Kidney capillary endothelial cell (primary cell): ENCODE measurements at regions not wholly inside any gene's neighbourhood (a gene's known extent, or its start where the extent isn't known, plus 50 kb on each side); places are given as distances from the start of the nearest gene placed in this dataset.

ENCODE experiments used
- DNase-seq: peaks from one replicate; pipeline ENCODE4 v3.0.0-alpha.2; 2018; ENCODE audit warnings: low spot score

DNA sequence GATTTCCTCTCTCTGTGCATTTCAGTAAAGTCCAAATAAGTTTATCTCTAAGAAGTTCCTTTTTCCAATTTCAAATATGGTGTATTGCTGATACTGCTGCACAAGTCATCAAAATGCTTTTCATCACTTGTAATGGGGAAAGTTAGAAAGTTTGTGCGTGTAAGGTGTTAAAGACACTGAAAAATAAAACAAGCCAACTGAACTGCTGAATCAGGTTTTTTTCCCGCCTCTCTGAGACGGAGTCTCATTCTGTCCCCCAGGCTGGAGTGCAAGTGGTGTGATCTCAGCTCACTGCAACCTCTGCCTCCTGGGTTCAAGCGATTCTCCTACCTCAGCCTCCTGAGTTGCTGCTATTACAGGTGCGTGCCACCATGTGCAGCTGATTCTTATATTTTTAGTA lies 400.9 kb downstream of the LRRC70 start:
- DNase-seq: no peak

DNA sequence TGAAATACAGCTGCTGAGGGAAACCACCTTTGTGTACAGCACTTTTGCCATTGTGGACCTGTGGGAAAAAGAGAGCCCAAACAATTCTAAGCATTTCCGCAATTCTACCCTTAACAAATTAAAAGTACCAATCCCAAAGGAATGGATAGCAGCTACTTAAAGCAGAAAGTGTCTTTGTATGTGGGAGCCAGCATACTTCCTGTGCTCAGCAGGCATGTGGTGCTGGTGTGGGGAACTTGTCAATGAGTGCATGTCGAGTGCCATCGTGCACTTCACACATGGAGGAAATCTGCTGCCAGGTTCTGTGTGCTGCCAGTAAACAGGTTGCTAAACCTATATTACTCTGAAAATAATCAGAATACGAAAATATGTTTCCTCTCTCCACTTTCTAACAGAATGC lies 399.0 kb downstream of the LRRC70 start:
- no peak for DNase-seq

DNA sequence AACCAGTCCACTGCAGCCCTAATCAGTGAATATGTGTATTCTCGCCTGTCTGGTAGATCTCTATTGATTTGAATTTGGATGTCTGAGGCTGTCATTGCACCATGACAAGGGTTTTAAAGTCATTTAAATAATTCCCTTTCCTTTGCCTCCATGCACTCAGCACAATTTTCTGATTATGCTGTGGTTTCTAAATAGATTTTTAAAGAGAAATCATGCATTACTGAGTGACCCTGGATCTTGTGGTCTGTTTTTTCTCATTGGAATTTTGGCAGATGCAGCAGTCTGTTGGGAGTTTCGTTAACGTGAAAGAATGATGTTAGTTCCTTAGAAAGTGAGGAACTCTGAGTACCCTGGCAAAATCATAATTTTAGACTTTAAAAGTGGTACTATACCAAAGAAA lies 396.0 kb downstream of the LRRC70 start:
- no peak for DNase-seq

DNA sequence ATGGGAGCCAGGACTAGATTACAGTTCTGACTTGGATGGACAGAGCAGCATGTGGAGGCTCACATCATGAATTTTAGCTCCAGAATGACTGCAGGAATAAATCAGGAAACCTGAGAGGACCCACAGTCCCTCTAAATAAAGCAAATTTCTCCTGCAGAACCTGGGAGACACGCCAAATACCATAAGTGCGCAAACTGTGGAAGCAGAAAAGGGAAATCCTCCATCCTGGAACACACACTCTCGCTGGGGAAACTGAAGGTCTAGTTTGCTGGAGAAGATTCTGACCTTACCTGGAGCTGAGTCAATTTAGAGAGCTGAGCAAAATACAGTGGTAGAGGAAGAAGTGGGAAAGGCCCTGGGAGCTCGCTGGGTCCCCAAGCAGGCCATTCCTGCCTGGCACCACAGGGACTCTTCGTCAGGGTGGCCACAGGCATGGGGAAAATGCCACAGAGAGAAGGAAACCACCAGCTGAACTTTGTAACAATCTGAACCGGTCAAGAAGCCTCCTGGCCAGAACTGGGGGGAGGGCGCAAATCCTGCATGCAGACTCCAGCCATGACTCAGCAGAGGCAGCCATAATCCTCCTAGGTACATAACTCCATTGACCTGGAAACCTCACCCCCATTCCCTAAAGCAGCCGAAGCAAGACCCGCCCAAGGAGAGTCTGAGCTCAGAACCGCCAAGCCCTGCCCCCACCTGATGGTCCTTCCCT lies 390.9 kb downstream of the LRRC70 start:
- DNase-seq: no peak

DNA sequence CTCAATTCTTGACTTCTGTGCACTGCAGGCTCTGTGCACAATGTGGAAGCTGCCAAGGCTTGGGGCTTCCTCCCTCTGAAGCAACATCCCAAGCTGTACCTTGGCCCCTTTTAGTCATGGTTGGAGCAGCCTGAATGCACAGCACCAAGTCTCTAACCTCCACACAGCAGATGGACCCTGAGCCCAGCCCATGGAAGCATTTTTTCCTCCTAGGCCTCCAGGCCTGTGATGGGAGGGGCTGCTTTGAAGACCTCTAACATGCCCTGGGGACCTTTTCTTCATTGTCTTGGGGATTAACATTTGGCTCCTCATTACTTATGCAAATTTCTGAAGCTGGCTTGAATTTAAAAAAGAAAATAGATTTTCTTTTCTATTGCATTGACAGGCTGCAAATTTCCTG lies 385.8 kb downstream of the LRRC70 start:
- no peak for DNase-seq

DNA sequence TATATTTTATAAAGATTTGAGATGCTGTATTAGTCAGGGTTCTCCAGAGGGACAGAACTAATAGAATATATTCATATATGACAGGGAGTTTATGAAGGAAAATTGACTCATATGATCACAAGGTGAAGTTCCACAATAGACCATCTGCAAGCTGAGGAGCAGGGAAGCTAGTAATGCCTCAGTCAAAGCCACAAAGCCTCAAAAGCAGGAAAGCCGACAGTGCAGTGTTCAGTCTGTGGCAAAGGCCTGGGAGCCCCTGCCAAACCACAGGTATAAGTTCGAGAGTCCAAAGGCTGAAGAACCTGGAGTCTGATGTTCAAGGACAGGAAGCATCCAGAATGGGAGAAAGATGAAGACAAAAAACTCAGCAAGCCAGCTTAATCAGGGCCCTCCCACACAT lies 382.2 kb downstream of the LRRC70 start:
- no peak for DNase-seq

DNA sequence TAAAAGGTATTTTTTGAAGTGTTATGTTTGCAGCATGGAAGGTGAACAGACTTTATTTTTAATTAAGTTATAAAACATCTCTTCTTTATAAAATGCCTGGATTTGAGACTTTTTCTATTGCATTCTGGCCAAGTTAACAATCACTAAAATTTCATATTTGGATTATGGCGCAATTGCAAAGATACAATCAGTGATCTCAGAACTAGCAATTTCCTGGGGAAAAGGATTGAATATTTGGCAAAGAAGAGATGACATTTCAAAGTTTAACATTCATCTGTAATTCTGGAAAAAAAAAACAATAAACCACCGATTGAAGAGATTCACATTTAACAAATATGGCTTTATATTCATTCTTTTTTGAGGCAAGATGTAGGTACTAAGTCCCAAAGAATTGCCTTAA lies 378.0 kb downstream of the LRRC70 start:
- no peak for DNase-seq

DNA sequence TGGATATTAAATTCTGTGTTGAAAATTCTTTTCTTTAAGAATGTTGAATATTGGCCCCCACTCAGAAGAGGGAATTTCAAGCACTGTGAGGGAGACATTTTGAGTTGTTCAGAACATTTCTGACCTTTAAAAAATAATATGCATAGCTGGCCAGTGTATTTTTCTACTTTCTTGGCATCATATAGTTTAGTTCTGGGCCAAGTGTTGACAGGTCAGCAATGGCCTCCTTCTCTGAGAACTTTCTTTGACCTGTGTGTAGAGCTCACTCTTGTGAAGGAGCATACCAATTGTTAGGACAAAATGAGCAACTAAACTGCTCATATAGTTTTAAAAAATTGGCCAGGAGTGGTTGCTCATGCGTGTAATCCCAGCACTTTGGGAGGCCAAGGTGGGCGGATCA lies 376.0 kb downstream of the LRRC70 start:
- DNase-seq: no peak

DNA sequence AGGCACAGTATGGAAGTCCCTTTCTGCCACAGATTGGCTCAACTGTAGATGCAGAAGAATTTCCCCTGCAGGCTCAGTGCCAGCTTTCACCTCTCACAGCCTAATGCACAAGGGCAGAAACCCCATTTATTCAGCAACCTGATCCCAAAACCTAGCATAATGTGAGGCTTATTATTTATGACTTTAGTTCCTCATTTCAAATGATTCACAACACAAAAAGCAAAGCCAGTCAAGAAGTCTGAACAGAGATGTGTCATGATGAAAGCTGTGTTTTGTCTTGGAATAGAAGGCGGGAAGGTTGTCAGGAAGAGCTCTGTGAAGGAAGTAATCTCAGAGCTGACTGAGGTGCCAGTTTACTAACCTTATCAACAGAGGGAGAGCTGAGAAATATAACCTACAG lies 369.7 kb downstream of the LRRC70 start:
- DNase-seq: no peak

DNA sequence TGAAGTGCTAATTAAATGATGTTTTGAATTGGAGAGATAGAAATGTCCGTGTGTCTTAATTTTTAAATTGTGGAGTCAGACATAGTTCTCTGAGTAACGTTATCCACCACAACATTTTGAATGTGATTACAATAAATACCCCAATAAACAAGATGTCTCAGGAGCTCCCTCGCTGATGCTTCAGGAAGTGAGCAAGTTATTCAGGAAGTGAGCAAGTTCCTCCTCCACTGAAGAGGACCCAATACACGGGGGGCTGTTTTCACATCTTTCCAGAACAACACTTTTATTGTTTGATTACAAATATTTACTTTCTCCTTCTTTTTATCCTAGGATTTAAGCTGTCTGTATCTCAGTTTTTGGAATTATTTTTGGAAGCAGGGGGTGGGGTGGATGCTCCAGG lies 363.8 kb downstream of the LRRC70 start:
- peak; percentile 67 for DNase-seq

DNA sequence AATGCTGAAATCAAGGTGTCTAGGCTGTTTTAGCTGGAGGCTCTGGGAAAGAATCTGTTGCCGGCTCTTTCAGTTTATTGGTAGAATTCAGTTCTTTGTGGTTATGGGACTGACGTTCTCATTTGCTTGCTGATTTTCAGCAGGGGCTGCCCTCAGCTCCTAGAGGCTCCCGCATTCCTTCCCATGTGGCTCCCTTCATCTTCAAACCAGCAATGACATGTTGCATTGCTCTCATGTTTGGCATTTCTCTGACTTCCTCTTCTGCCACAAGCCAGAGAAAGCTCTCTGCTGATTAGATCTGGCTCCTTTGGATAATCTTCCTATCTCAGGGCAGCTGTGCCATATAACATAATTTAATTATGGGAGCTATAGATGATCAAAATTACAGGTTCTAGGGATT lies 360.3 kb downstream of the LRRC70 start:
- no peak for DNase-seq

DNA sequence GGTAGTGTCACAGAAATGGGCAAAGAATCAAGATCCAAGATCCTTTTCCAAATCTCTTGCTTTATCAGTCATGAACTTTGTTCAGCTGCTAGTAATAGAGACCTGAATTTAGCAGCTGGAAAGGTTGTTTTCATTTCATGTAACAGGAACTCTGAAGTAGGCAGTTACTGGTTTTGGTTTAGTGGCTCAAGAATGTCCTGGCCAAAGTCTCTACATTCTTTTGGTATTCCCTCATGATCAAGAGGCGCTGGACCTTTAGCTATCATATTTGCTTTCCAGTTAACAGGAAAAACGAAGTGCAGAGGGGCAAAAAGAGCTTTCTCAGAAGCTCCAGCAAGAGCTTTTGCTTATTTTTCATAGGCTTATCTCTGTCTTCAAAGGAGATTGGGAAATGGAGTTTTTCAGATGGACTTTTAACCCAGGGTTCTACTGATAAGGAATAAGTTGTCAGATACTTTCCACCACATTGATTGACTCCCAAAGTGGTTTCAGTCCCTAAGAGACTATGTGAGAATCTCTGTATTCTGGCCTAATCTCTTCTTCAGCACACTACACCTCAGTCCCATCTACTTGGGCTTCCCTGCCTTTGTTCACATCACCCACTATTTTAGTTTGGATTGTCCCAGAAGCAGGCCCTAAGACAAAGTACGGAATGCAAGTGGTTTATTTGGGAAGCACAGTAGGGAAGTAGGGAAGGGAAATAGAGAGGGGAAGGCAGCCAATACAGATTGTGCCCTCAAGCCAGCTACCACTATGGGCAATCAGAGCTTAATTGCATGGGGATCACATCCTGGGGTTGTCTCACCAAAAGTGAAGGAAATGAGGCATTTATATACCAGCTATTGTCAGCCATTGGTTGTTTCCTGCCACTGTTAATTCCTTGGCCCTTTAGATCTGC lies 359.3 kb downstream of the LRRC70 start:
- no peak for DNase-seq

DNA sequence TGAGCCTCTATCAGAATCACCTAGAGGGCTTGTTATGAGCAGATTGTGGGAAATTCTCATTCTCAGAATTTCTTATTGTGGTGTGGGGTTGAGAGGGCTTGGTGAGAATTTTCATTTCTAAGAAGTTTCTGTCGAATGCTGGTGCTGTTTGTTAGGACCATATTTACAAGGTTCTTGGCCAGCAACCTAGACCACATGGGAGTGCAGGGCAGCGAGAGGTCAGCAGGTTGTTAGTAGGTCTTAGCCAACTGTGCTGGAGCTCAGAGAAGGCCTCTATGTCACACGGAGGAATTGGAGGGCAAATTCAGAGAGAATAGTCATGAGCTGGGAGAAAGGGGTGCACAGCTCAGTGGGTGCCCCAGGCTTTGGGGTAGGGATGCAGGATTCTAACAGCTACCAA lies 357.0 kb downstream of the LRRC70 start:
- no peak for DNase-seq

DNA sequence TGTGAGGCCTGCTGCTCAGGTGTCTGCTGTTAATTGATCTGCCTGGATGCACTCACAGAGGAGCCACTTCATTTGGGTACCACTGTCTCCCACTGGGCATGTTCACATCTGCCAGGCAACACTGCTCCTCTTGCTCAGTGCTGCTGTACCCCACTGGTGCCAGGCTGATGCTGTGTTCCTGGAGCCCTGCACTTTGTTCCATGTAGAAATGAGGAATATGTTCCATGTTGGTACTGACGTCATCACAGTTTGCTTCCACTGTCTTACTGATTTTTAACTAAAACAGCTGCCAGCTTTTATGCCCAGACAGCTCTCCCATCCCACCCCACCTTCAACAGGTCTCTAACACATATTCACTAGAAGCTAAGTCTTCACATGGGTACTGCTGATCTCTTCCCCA lies 355.7 kb downstream of the LRRC70 start:
- DNase-seq: no peak

DNA sequence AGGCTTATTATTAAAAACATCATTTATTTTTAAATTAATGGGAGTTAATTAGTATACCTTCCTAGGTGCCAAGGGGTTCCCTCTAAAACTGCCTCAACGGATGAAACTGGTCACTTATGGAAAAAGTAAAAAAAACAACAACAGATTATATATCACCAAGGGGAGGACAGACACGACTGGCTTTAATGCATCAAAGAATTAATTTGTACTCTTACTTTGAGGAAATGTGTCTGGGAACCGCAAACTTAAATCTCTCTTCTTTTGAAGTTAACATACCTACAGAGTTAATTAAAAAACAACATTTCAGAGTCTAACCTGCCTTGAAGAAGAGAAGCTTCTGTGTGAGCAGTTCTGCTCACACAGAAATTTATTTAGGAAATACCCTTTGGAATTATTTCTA lies 354.6 kb downstream of the LRRC70 start:
- no peak for DNase-seq

DNA sequence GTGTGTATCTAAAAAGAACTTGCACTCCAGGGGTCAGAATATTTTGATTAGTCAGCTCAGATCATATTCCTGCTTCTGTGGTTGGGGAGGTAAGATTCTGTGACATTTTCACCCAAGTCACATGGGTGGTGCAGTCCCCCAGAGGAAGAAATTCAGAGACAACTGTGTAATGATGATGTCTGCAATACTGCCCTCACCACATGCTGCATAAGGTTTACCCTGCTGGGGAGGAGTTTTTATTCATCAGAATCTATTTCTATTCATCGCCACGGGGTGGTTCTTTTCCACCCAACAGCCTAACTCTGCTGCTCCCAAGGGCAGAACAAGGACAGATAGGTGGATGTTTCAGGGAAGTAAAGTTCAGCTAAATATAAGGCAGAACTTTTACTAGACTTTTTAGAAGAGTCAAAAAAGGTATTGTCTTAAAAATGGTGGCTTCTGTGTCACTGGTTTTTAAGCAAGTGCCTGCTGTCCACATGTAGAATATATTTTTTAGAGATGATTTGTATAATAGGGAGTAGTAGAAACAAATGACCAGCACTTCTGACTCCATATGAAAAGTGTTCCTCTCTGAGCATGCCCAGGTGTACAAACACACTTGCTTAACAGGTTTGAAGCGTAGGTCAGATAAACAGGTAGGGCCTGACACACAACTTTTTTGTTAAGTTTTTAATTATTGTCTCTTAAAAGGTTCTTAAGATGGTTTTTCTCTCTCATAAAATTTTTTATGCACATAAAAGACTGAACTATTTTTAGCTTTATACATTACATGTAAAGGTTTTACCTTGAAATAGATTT lies 352.7 kb downstream of the LRRC70 start:
- DNase-seq: no peak

DNA sequence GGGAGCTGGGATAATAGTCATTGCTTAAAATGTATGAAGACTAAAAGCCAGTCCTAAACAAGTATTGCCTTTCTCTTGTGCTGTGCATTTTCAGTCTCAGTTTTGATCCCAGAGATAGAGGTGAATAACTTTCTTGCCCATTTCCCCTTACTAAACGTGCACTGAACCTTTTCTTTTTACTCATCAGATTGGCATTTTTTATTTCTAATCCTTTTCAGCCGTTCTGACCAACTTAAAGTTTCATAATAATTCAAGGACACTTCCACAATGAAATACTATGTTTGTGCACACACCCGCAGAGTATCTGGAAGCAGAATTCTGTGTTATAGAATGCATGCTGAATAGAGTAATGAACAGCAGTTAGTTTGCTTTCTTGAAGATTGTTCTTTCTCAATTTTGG lies 343.6 kb downstream of the LRRC70 start:
- DNase-seq: no peak

DNA sequence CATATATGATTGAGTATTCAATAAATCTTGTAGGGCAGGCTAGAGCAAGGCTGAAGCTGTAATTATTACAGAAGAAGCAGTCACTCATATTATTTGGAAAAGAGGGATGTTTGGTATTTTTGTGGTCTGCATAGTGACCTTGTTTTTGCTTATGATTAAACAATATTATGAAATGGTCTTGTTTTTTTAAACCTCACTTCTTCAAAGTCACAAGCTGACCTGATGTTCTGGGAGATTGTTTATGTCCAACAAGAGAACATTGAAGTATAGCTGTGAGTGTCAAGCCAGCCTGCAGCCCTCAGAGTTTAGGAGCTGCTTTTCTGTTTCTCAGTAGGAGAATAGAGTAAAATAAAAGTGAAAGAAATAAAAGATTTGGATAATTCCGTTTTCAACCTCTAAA lies 342.2 kb downstream of the LRRC70 start:
- no peak for DNase-seq

DNA sequence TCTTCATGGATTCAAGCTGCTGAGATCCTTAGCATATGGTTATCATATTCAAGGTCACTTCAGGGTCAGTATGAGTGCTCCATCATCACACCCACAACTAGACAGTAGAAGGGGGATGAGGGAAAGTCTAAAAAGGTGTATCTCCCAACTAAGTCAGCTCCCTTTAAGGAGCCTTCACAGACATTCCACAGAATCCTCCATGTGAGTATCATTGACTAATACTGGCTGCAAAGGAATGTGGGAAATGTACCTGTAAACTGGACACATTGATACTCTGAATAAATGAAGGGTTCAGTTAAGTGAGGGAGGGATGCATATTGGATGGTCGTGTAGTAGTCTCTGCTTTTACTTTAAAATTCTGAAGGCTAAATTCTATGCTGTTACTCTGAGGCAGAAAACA lies 330.7 kb downstream of the LRRC70 start:
- DNase-seq: no peak

DNA sequence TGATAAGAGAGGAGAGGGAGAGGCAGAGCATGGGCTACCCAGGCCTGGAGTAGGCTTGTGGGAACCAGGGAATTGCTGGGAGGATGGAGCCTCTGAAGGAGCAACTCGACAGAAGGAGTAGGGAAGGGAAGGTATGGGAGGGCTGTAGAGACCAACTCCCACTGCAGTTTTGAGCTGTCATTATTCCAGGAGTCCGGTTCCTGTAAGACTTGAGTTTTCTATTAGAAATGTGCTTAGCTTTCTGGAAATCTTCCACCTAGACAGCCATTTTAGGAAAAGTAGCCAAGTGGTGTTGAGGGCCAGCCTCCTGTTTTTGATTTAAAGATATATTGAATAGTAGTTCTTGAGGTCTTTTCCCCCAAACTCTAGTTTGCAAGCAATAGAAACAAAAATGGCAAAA lies 323.5 kb downstream of the LRRC70 start:
- no peak for DNase-seq

DNA sequence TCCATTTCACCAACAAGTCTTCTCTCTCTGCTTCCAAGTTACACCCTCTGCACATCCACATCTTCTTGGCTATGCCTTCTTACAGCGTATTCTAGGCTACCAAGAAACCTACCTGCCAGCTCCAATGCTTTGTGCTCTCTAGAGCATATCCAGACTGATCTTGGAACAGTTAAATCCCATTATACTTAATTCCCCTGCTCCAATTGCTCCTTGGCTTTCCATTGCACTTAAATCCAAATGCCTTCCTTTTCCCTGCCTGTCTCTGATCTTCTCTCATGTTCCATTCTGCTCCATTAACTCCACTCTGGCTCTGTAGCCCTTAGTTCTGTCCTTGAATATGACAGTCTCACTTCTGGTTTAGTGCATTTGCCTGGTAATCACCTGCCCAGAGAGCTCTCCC lies 322.4 kb downstream of the LRRC70 start:
- DNase-seq: no peak

DNA sequence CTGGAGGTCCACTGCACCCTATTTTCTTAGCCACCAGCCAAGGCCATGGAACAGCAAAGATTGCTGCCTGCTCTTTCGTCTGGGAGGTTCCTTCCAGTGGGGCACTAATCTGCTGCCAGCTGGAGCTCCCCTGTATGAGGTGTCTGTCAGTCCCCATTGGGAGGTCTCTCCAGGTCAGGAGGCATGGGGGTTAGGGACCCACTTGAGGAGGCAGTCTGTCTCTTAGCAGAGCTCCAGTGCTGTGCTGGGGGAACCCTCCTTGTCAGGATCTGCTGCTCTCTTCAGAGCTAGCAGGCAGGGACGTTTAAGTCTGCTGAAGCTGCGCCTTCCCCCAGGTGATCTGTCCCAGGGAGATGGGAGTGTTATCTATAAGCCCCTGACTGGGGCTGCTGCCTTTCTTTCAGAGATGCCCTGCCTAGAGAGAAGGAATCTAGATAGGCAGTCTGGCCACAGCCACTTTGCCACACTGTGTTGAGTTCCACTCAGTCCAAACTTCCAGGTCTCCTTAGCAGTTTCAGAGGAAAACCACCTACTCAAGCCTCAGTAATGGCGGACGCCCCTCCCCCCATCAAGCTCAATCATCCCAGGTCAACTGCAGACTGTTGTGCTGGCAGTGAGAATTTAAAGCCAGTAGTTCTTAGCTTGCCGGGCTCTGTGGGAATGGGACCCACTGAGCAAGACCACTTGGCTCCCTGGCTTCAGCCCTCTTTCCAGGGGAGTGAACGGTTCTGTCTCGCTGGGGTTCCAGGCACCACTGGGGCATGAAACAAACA lies 317.7 kb downstream of the LRRC70 start:
- DNase-seq: no peak
